Mesenteric fat pad (tissue), 1 donor: ENCODE measurements at regions not wholly inside any gene's neighbourhood (a gene's known extent, or its start where the extent isn't known, plus 50 kb on each side); places are given as distances from the start of the nearest gene placed in this dataset.
"Not testable (repeated sequence)": the region's sequence is repeated elsewhere in the genome, so short reads cannot be mapped to it uniquely, and the experiment has no call there.

Experiments
- DNase-seq: peaks from one replicate; pipeline ENCODE4 v3.0.0-alpha.2; 2020; ENCODE audit warnings: low spot score
- donor health status: DM: yes; HTN: yes; CAD: no.

DNA sequence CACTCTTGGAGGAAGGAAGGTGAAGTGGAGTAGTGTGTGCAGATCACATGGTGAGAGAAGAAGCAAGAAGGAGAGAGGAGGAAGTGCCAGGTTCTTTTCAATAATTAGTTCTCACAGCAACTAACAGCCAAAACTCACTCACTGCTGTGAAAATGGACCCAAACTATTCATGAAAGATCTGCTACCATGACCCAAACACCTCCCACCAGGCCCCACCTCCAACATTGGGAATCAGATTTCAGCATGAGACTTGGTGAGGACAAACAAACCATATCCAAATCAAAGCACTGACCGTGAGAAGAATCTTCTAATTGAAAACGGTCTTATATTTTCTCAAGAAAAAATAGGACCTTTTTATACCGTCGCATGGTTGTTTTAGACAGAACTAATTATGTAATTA is 468.7 kb upstream of the TYRP1 start:
- DNase-seq: no peak

DNA sequence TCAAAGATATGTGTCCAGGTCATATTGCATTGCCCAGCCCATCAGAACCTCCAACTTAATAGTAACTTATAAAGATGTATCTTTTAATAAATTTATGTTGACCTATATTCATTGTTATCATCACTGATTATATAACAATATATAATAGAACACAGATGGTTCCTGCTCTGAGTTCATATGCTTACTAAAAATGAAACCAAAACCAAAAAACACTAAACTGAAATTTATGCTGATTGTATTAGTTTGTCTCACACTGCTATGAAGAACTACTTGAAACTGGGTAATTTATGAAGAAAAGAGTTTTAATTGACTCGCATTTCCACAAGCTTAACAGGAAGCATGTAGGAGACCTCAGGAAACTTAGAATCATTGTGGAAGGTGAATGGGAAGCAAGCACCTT is 462.5 kb upstream of the TYRP1 start:
- no peak for DNase-seq

DNA sequence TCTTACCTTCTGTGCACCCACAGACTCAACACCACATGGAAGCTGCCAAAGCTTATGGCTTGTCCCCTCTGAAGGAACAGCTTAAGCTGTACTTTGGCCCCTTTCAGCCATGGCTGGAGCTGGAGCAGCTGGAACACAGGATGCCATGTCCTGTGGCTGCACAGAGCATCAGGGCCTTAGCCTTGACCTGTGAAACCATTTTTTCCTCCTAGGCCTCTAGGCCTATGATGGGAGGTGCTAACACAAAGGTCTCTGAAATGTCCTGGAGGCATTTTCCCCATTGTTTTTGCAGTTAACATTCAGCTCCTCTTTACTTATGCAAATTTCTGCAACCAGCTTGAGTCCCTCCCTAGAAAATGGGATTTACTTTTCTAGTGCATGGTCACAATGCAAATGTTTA is 461.4 kb upstream of the TYRP1 start:
- no peak for DNase-seq

DNA sequence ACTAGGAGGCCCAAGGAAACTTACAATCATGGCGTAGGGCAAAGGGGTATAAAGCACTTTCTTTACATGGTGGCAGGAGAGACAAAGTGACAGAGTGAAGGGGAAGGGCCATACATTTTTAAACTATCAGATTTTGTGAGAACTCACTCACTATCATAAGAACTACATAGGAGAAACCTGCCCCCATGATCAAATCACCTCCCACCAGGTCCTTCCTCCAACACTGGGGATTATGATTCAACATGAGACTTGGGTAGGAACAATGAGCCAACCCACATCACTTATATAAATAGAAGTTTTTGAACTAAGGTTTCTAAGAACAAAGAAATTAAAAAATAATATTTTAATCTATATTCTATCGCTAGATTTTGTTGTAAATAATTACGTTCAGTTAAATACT is 460.3 kb upstream of the TYRP1 start:
- DNase-seq: no peak

DNA sequence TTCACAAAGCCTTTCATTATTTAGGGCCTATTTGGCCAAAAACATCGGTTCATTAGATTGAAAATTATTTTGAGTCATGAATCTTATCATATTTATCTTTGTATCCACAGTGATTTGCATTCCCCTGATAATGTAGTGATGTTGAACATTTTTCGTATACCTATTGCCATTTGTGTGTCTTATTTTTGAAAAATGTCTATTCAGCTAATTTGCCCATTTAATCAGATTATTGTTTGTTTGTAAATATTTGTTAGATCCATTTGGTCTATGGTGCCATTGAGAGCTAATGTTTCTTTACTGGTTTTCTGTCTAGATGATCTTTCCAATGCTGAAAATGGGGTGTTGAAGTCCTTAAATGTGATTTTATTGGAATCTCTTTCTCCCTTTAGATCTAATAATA is 439.2 kb upstream of the TYRP1 start:
- DNase-seq: no peak

DNA sequence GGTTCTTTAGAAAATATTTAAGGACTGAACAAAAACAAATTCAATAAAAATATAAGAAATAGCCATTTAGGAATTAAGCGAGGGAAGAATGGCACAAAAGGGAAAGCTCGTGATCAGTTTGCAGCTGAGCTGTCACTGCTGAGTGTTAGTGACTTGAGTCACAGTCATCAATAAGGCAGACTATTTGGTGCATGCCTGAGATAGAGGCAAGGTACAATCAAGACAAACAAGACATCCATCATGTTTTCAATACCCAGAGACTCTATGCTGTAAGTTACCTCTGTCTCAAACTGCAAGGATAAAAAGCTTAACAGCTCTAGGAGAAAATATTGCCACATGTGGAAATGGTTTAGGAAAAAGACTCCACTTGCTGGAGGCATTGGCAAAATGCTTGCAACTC is 426.4 kb upstream of the TYRP1 start:
- DNase-seq: no peak

DNA sequence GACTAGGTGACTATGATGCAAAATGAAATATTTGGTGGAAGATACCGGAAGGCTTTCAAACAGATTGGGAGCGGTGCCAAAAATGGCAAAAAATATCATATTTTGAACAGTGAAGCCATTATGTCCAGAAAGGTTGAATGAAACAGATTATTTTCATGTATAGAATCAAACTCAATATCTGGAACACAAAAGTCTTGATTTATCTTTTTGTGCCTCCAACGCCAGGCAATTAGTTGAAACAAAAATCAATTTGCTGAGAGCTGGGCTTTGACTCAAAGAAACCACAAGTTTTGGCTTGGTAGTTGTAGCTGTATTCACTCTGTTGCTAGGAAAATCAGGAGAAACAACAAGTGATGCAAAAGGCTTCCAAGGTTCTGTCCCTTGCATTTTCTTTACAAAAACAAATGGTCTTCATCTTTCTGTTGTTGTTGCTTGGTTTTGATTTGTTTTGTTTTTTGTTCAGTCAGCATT is 421.7 kb upstream of the TYRP1 start:
- DNase-seq: no peak

DNA sequence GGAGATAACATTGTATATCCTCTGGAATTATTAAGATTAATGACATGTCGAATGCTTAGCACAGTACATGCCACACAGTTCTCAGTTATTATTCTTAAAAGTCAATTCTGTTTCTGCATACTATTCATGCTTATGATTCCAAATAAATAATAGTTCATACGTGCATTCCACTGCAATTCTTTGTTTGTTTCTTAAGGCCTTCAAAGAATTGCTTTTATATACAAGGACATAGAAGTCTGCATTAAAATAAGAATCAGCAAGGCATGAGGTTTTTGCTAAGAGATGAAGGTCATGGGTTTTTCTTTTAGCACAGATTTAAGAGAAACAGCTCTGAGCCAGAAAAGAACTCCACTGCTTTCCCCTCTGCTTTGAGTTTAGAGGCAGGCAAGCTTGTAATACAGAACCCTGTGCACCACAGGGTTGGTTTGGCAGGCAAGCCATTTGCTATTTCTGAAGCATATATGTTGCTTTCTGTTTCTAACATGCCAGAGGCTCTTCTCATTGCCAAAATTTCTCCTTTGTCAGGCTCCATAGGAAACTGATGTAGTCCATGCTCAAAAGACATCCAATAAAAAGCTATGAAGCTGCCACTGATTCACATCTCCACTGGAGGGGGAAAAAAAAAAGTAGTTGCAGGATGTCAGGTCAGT is 420.6 kb upstream of the TYRP1 start:
- DNase-seq: no peak

DNA sequence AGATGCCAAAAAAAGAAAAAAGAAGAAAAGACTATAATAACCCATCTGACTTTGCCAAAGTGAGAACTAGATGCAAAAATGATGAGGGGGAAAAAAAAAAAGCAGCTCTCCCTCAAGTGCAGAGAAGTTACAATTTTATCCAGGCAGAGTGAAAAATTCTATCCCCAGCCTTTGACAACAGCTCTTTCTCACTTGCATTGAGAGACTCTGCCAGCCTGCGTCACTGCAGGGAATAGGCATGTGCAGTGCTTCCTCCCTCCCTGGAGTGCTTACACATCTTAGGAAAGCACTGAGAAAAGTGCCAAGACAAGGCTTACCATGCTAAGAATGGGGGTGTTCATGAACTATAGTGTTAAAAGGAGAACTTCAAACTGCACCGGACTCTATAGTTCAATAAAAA is 418.6 kb upstream of the TYRP1 start:
- DNase-seq: no peak

DNA sequence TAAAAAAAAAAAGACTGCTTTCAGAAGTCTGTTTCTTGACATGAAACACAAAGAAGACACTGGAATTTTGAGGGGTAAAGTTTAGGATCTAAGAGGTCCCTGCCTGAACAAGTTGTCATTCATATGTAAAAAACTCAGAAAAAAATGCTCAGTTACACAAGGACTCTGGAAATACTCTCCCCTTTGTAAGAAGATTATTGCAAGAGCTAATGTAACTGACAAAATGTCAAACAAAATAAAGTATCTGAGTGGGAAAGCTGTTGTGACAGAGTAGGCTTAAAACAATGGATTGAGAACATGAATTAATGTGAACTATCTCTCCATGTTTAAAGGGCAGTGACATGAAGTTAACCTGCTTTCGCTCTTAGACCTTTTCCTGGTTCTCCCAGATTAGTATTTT is 416.7 kb upstream of the TYRP1 start:
- DNase-seq: no peak

DNA sequence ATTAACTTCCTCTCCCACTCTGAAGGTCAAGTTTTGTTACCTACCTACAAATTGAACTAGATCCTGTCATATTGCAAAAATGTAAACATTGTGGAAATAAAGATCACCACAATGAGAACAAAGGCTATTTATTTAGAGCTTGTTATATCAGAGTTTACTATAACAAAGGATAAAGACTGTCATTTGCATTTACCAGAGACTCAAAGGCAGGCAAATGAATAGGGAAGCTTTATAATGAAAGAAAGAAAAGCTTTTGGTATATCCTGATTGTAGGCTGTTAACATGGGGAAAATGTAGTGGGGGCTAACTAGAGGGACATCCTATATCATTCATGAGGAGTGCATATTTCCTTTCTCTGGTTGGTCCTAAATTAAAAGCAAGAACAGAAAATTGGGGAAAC is 403.5 kb upstream of the TYRP1 start:
- DNase-seq: no peak

DNA sequence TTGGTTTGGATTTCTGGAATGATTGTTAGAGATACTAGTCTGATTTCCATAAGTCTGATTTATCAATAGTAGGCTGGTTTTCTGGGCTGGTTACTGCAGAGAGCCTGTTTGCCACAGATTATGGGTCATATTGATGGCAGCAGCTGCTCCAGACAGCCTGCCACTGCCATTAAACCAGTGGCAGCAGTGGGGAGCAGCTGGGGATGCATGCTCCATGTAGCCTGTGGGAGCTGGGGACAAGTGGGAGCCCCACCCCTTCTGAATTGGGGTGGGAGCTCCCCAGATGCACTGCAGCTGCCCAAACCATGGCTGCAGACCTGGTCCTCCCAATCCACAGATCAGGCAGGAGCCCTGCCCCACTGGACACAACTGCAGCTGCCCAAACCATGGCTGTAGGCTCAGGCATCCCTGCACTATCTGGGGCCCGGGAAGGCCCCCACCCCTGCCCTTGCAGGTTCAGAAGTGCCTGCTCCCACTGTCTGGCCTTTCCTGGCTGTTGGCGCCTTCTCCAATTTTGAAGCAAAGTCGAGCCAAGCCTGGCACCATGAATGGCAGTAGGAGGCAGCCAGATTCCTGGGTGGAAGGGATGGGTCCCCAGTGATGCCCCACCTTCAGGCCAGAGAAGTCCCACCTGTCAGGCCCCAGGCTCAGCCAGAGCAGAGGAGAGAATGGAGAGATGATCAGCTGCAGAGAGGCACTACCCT is 402.9 kb upstream of the TYRP1 start:
- no peak for DNase-seq

DNA sequence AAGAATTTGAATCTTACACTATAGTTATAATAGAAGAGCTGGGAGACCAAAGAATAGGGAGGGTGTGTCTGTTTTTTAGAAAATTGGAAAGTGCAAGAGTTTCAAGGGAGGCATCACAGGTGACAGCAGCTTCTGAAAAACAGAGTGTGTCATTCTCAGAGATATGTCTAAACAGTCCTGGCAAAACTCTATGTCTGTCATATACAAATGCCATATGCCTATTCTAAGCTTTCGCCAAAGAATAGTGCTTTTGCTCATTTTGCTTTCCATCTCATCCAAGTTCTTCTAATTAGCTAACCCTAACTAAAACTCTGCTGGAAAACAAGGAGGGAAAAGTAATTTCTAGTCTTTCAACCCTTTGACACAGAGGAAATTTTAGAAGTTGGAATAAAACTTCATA is 388.0 kb upstream of the TYRP1 start:
- no peak for DNase-seq

DNA sequence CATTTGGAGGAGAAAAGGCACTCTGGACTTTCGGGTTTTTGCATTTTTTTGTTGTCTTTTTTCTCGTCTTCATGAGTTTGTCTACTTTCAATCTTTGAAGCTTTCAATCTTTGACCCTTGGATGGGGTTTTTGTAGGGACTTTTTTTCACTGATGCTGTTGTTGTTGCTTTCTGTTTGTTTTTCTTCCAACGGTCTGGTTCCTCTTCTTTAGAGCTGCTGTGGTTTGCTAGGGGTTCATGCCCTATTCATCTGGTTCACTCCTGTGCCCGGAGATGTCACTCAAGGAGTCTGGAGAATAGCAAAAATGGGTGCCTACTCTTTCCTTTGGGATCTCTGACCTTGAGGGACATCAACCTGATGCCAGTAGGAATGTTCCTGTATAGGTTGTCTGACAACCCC is 378.6 kb upstream of the TYRP1 start:
- no peak for DNase-seq

DNA sequence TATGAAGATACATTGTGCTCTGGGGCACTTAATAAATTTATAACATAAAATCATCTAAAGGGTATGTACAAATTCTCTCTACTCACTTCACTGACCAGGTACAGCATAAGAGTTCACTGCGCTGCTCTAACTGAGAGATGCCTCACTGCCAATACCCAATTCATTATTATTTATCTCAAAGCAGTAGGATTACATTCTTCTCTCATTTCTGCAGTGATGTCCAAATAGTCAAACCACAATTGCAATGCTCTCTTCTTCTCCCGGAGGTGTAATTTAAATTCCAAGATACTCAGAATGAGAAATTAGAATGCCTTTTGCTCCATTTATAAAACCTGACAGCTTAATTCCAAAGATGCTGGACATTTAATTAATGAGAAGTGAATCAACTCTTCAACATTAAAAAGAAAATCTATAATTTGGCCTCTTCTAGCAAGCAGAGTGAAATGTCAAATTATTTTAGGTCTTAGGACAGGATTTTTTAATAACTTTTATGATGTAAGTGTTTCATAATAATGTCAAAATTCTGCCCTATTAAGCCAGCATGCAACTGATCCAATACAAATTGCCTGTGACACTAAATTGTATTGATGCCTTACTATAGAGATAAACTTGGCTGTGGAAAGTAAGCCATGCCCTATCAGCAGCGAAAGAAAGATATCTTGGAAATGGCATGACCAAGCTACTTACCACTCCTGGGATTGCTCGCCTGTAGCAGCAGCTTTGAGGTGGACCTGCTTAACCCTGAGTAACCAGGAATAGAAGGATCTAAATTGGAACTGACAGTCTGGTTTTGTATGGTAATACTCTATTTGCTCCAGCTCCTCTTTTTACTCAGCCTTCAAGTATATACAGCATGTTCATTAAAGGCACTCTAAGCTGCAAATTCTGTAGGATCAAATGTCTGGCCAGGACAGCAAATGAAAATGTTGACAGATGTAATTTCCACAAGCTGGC is 374.2 kb upstream of the TYRP1 start:
- DNase-seq: no peak

DNA sequence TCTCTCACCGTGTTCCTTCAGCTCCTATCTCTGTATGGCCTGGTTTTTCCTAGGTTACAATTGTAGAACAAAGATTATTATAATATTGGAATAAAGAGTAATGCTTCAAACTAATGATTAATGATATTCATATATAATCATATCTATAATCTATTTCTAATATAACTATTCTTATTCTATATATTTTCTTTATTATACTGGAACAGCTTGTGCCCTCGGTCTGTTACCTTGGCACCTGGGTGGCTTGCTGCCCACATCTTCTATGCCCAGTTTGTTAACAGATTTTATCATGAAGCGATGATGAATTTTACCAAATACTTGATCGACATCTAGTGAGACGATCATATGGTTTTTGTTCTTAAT is 363.6 kb upstream of the TYRP1 start:
- no peak for DNase-seq

DNA sequence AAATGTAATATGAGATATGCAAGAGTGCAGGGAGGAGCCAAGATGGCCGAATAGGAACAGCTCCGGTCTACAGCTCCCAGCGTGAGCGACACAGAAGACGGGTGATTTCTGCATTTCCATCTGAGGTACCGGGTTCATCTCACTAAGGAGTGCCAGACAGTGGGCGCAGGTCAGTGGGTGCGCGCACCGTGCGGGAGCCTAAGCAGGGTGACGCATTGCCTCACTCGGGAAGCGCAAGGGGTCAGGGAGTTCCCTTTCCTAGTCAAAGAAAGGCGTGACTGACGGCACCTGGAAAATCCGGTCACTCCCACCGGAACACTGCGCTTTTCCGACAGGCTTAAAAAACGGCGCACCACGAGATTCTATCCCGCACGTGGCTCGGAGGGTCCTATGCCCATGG is 359.2 kb upstream of the TYRP1 start:
- DNase-seq: not testable (repeated sequence)

DNA sequence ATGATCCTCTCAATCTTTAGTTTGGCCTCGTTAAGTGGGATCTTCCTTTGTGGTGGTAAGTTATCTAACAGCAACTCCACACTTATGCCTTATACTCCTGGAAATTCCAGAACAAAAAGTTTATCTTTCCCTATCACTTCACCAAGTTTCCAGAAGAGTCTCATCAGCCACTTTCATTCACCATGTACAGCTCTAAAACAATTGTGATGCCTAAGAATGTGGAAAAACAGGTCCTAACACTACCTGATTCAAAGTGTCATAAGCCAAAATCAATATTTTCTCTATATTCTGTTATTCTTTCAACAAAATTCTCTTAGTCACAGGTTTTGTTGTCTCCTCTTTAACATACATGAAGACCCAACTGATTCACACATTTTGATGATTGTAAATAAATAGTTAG is 342.4 kb upstream of the TYRP1 start:
- DNase-seq: no peak

DNA sequence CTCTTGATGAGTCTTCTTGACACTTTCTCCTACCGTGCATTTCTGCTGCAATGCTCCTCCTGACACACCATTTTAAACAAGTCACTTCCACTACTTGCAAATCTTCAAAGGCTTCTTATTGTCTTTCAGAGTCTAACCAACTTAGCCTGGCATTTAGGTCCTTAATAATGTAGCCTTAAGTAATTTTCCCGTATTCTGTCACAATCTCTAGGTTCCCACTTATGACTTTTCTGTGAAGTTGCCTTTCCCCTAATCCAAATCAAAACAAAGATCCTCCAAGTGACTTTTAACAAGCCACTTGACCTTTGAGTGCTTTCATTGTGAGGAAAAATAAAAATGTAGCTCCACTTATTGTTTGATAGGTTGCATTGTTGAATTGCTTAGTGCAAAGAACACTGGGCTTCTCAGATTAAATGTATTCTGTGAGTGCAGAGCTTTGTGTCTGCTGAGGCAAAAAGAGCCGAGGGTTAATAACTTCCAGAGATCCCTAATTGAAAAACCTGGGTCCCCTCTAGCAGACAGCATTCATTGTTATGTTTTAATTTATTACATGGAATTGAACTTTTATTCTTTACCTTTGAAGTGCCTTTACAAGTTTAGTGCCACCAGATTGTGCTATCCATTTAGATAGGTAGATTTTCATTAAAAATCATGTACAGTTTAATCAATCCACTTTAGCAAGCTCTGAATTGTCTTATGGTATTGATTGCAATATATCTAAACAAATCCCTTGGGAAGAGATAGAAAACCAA is 341.7 kb upstream of the TYRP1 start:
- DNase-seq: no peak

DNA sequence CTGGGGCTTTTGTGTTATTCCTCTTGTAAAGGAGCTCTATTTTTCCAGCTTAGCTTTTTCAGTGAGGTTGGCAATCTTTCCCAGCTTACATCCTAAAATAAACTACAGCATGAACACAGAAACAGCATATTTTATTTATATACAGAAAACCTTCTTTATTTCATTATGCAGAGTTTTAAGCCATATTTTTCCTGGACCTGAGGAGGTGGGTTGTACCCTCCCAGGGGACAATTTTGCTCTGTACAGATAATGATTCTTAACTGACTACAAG is 341.2 kb upstream of the TYRP1 start:
- DNase-seq: no peak

DNA sequence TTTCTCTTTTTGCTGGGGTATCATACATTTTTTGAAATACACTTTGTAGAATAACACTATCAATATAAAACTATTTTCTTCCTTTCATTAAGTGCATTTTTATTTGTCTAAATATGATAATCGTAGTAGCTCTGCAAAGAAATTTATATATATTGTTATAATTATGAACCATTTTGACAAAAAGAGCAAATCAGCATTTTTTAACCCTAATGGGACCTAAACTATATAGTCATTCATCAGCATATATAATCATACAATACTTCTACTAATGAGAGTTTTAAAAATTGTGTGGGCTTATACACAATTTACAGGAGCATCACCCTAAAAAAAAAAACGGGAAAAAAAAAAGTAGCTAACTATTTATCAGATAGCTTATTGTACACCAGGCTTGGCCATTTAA is 329.7 kb upstream of the TYRP1 start:
- DNase-seq: no peak

DNA sequence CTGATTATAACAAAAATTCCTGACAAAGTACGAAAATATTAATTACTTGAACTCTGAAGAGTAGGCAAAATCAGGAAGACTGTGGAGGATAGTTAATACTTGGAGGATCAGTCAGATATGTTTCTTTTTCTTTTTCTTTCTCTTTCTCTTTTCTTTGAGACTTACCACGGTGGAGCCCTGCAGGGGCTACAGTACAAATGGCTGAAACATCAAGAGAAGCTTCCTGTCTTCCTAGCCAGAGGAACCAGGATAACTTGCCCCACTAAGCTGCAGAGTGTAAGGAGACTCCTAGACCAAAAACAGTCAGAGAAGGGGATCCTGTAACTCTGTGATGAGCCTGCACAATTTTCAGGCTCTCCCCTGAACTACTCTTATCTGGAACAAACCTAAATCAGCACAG is 324.6 kb upstream of the TYRP1 start:
- DNase-seq: no peak
